ENCODE measurements at regions not wholly inside any gene's neighbourhood (a gene's known extent, or its start where the extent isn't known, plus 50 kb on each side); places are given as distances from the start of the nearest gene placed in this dataset.

DNA sequence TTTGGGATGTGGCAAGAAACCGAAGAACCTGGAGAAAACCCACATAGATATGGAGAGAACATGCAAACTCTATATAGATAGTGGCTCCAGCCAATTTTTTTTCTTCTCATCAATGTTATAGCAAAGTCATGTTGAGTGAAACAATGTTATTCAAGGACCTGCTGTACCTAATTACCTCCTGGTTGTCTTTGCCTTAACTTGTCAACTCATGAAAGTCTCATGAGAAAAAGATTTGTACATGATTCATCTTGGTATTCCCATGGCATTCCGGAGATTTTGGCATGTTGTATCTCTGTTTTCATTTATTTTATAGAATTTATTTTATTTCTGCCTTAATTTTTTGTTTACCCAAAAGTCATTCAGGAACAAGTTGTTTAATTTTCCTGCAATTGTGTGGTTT, 303.8 kb upstream of the CDIN1 start:
- TF ChIP-seq, protein P1, sequence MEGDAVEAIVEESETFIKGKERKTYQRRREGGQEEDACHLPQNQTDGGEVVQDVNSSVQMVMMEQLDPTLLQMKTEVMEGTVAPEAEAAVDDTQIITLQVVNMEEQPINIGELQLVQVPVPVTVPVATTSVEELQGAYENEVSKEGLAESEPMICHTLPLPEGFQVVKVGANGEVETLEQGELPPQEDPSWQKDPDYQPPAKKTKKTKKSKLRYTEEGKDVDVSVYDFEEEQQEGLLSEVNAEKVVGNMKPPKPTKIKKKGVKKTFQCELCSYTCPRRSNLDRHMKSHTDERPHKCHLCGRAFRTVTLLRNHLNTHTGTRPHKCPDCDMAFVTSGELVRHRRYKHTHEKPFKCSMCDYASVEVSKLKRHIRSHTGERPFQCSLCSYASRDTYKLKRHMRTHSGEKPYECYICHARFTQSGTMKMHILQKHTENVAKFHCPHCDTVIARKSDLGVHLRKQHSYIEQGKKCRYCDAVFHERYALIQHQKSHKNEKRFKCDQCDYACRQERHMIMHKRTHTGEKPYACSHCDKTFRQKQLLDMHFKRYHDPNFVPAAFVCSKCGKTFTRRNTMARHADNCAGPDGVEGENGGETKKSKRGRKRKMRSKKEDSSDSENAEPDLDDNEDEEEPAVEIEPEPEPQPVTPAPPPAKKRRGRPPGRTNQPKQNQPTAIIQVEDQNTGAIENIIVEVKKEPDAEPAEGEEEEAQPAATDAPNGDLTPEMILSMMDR (conservative IDR thresholded peaks at IDR 0.05) = no peak
- Histone ChIP-seq H2BK5ac (ENCODE audit: insufficient read length, low read length) (no peak overlapping the region), H4K20me1 (ENCODE audit: control insufficient read depth, insufficient read depth, insufficient read length) (no peaks in the 10 kb centered on the region), H3K27me3 (ENCODE audit: insufficient read depth, low read length) (no peaks in the 10 kb centered on the region), H3K56ac (ENCODE audit: insufficient read length, low read depth, low read length) (no peak overlapping the region), H3K4ac (ENCODE audit: low read depth, low read length) (no peak overlapping the region), H2AFZ (ENCODE audit: low read length) (no peak overlapping the region), H4K5ac (ENCODE audit: insufficient read length, low read depth, low read length) (no peak overlapping the region), H3K23me2 (ENCODE audit: insufficient read length, low read depth, low read length, poor library complexity, severe bottlenecking) (no peaks in the 10 kb centered on the region), H3K9me3 (ENCODE audit: control insufficient read depth, low read depth, low read length) (peaks cover 9% of the 10 kb centered on the region), H2BK20ac (ENCODE audit: low read depth, low read length, poor library complexity, severe bottlenecking) (no peak overlapping the region), H3K79me1 (ENCODE audit: insufficient read depth, low read depth, low read length, poor library complexity, severe bottlenecking) (no peaks in the 10 kb centered on the region), H3K18ac (ENCODE audit: insufficient read length, low read depth, low read length) (no peak overlapping the region), H2BK15ac (ENCODE audit: low read depth, low read length) (no peak overlapping the region), H3K14ac (ENCODE audit: insufficient read depth, low read length) (no peak overlapping the region), H3T11ph (ENCODE audit: low read length) (no peak overlapping the region), H4K8ac (replicated peaks; ENCODE audit: insufficient read length, low read depth, low read length) (no peak overlapping the region), H2BK120ac (ENCODE audit: low read depth, low read length, poor library complexity, severe bottlenecking) (no peak overlapping the region), H3K23ac (ENCODE audit: insufficient read length, low read depth, low read length) (no peak overlapping the region), H3K9ac (ENCODE audit: extremely low read depth, insufficient read length, low read length) (no peak overlapping the region), H2AK5ac (ENCODE audit: insufficient read length, low read length) (no peak overlapping the region), H2BK12ac (ENCODE audit: insufficient read length, low read depth, low read length) (no peak overlapping the region), H4K91ac (ENCODE audit: insufficient read length, low read depth, low read length) (no peak overlapping the region), H3K4me1 (ENCODE audit: insufficient read depth, low read length) (no peaks in the 10 kb centered on the region; the same call in 1 of the 2 replicates), H3K27ac (ENCODE audit: insufficient read length, low read depth, low read length) (no peak overlapping the region), H3K4me2 (ENCODE audit: insufficient read depth, insufficient read length, low read length) (no peak overlapping the region), H3K79me2 (ENCODE audit: insufficient read depth, low read length) (no peaks in the 10 kb centered on the region)
- Mint-ChIP-seq H3K4me3 (no peak overlapping the region), H3K27me3 (ENCODE audit: low read depth) (peaks cover 67% of the 10 kb centered on the region), H3K36me3 (ENCODE audit: insufficient read depth in 1 of 3, low read depth in 3 of 3) (peaks cover 2 to 15% (median 7%) of the 10 kb centered on the region in 3 experiments; a peak in 4 of 7 replicates), H3K9me3 (peaks cover 18% of the 10 kb centered on the region in 2 experiments), H3K4me1 (peaks cover 7 to 15% of the 10 kb centered on the region in 2 experiments), H3K27ac (no peak overlapping the region)
- DNase-seq = no peak
- no CpG with 5 or more reads among the region's 2 CpGs for WGBS (ENCODE audit: extremely low coverage, insufficient read length, low lambda C conversion rate)

All from H9 (cell line).